ENCODE measurements at regions not wholly inside any gene's neighbourhood (a gene's known extent, or its start where the extent isn't known, plus 50 kb on each side); places are given as distances from the start of the nearest gene placed in this dataset.

- no peak for DNase-seq (ENCODE audit: low spot score)
These were observed 166.5 kb upstream of the KCNJ3 start for GRCh38 chr2:154532004-154532403.

GRCh38 chr2:154532763-154533162, 165.7 kb upstream of the KCNJ3 start:
- no peaks in the 10 kb centered on the region for H3K36me3 ChIP-seq (replicated peaks; ENCODE audit: insufficient read depth, low read depth)
- no peak overlapping the region for H2AFZ ChIP-seq
- no peak overlapping the region for H3K4me3 ChIP-seq
- no peaks in the 10 kb centered on the region for H4K20me1 ChIP-seq (ENCODE audit: insufficient read depth, poor library complexity, severe bottlenecking)
- no peaks in the 10 kb centered on the region for H3K9me3 ChIP-seq (ENCODE audit: low read depth)
- no peak for DNase-seq (ENCODE audit: low spot score)
- no peak overlapping the region for H3K4me2 ChIP-seq
- no peak overlapping the region for H3K27ac ChIP-seq
- no peaks in the 10 kb centered on the region for H3K79me2 ChIP-seq
- H3K4me1 ChIP-seq (ENCODE audit: insufficient read depth), result no peaks in the 10 kb centered on the region
- TF ChIP-seq EZH2 (IDR thresholded peaks at IDR 0.05; ENCODE audit: borderline replicate concordance) (no peak), EZH2phosphoT487 (IDR thresholded peaks at IDR 0.05; ENCODE audit: low read depth, severe bottlenecking, unreplicated experiment) (no peak), CTCF (IDR thresholded peaks at IDR 0.05; ENCODE audit: poor library complexity) (no peak)
- H3K27me3 ChIP-seq, result no peaks in the 10 kb centered on the region
- 38% methylated on average over 2 of the region's 2 CpGs for WGBS (ENCODE audit: low lambda C conversion rate, missing lambda C conversion rate)
- H3K9me2 ChIP-seq (replicated peaks; ENCODE audit: insufficient read depth), result no peaks in the 10 kb centered on the region

More at GRCh38 chr2:154532004-154532403, 166.5 kb upstream of the KCNJ3 start:
- no peaks in the 10 kb centered on the region for H3K79me2 ChIP-seq
- no peaks in the 10 kb centered on the region for H3K27me3 ChIP-seq
- H3K27ac ChIP-seq, result no peak overlapping the region
- H3K4me3 ChIP-seq, result no peak overlapping the region
- H3K9me2 ChIP-seq (replicated peaks; ENCODE audit: insufficient read depth), result no peaks in the 10 kb centered on the region
- H3K9me3 ChIP-seq (ENCODE audit: low read depth), result no peaks in the 10 kb centered on the region
- no peaks in the 10 kb centered on the region for H3K36me3 ChIP-seq (replicated peaks; ENCODE audit: insufficient read depth, low read depth)
- no peak overlapping the region for H2AFZ ChIP-seq
- 73% methylated on average over 3 of the region's 3 CpGs for WGBS (ENCODE audit: low lambda C conversion rate, missing lambda C conversion rate)
- no peaks in the 10 kb centered on the region for H3K4me1 ChIP-seq (ENCODE audit: insufficient read depth)
- no peak for TF ChIP-seq CTCF (IDR thresholded peaks at IDR 0.05; ENCODE audit: poor library complexity)
- TF ChIP-seq EZH2phosphoT487 (IDR thresholded peaks at IDR 0.05; ENCODE audit: low read depth, severe bottlenecking, unreplicated experiment), result no peak
- TF ChIP-seq EZH2 (IDR thresholded peaks at IDR 0.05; ENCODE audit: borderline replicate concordance), result no peak
- no peak overlapping the region for H3K4me2 ChIP-seq
- H4K20me1 ChIP-seq (ENCODE audit: insufficient read depth, poor library complexity, severe bottlenecking), result no peaks in the 10 kb centered on the region

DNA sequence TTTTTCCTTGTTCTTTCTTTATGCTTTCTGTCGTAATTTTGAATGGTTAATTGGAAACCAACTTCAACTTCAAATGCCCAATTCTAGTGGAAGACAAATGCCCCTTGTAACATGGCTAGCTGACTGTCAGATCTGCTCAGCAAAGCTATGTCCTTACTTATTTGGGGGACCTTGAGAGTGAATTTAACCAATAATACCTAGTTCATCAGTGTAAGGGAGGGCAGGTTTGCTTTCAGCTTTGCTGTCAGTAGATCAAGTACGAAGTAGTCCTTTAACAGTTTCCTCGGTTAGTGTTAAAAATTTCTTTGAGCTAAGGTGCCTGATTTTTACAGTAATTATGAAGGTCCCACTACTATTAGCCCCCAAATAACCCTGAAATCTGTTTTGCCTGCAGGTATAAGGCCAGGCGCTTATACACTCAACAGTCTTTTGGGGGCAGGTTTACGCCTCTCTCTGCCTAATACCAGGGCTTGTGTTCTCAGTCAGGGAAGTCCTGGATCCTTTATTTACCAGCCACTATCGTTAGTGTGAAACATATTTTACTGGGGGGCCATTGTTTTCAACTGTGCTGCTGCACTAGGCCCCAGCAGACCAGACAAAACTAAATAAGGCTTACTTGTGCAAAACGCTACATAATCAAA, 165.1 kb upstream of the KCNJ3 start:
- Histone ChIP-seq H3K4me1 (ENCODE audit: insufficient read depth) (no peaks in the 10 kb centered on the region), H3K27ac (no peak overlapping the region), H3K9me3 (ENCODE audit: low read depth) (no peaks in the 10 kb centered on the region), H3K79me2 (no peaks in the 10 kb centered on the region), H2AFZ (no peak overlapping the region), H3K36me3 (replicated peaks; ENCODE audit: insufficient read depth, low read depth) (no peaks in the 10 kb centered on the region), H3K4me3 (no peak overlapping the region), H3K27me3 (no peaks in the 10 kb centered on the region), H3K4me2 (no peak overlapping the region), H3K9me2 (replicated peaks; ENCODE audit: insufficient read depth) (no peaks in the 10 kb centered on the region), H4K20me1 (ENCODE audit: insufficient read depth, poor library complexity, severe bottlenecking) (no peaks in the 10 kb centered on the region)
- DNase-seq (ENCODE audit: low spot score), result no peak
- WGBS (ENCODE audit: low lambda C conversion rate, missing lambda C conversion rate), result 82% methylated on average over 7 of the region's 7 CpGs
- TF ChIP-seq EZH2phosphoT487 (IDR thresholded peaks at IDR 0.05; ENCODE audit: low read depth, severe bottlenecking, unreplicated experiment) (no peak), EZH2 (IDR thresholded peaks at IDR 0.05; ENCODE audit: borderline replicate concordance) (no peak), CTCF (IDR thresholded peaks at IDR 0.05; ENCODE audit: poor library complexity) (no peak)

Measured in hepatocyte (in vitro differentiated cells).